HAP-1 (cell line): ENCODE measurements at regions not wholly inside any gene's neighbourhood (a gene's known extent, or its start where the extent isn't known, plus 50 kb on each side); places are given as distances from the start of the nearest gene placed in this dataset.

Source experiments
- DNase-seq, 2 experiments: peaks; one replicate each; pipeline ENCODE4 v3.0.0-alpha.2; 2016 to 2020; ENCODE audit warnings: low spot score in 2 of 2
- H3K27me3 ChIP-seq: fragments of 250-450 bp; sonication (Bioruptor Pico); 2 replicates; pipeline ENCODE4 v1.5.1; 2020; ENCODE audit warnings: low read depth, mild to moderate bottlenecking, moderate library complexity
- H3K36me3 ChIP-seq: fragments of 250-450 bp; sonication (Bioruptor Pico); replicated peaks from 2 replicates; pipeline ENCODE4 v1.5.1; 2020; ENCODE audit warnings: mild to moderate bottlenecking
- H3K4me1 ChIP-seq: fragments of 250-450 bp; sonication (Bioruptor Pico); 2 replicates; pipeline ENCODE4 v1.5.1; 2020; ENCODE audit warnings: mild to moderate bottlenecking
- H3K4me3 ChIP-seq: fragments of 250-450 bp; sonication (Bioruptor Pico); 2 replicates; pipeline ENCODE4 v1.5.1; 2020; ENCODE audit warnings: mild to moderate bottlenecking, moderate library complexity
- H3K9me3 ChIP-seq: fragments of 250-450 bp; sonication (Bioruptor Pico); 2 replicates; pipeline ENCODE4 v1.5.1; 2020; ENCODE audit warnings: mild to moderate bottlenecking, moderate library complexity
- in situ Hi-C: fragments of 300-500 bp; cut with MboI; formaldehyde crosslinking; loops from 3 replicates; pipeline ENCODE4 v1.14.3; 2020; ENCODE audit warnings: low sequenced_read_pairs, inconsistent platforms, mixed read lengths

- no peak for DNase-seq
- in situ Hi-C loops: no loop called here
- Histone ChIP-seq H3K4me1 (no peaks in the 10 kb centered on the region), H3K4me3 (no peak overlapping the region), H3K36me3 (no peaks in the 10 kb centered on the region), H3K9me3 (no peaks in the 10 kb centered on the region; the same call in 1 of the 2 replicates), H3K27me3 (no peaks in the 10 kb centered on the region)
These were observed 145.6 kb downstream of the NDUFA10 start for GRCh38 chr2:239879423-239880084.

- Histone ChIP-seq H3K36me3 (no peaks in the 10 kb centered on the region), H3K27me3 (no peaks in the 10 kb centered on the region), H3K4me1 (no peaks in the 10 kb centered on the region), H3K9me3 (no peaks in the 10 kb centered on the region), H3K4me3 (no peak overlapping the region)
- in situ Hi-C loops: no loop called here
- DNase-seq: no peak
These were observed 146.5 kb downstream of the NDUFA10 start for GRCh38 chr2:239878686-239879085.

DNA sequence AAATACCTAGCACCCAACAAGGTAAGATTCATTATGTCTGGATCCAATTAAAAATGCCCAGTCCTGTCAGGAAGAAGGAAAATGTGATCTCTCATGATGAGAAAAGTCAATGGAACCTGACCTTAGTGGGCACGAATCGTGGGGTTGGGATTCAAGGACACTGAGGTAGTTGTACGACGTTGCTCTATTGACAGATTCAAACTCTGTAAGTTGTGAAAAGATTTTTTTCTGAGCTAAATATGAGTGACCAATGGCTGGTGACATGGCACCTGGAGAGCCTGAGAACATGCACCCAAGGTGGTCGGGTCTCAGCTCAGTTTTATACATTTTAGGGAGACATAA, 148.2 kb downstream of the NDUFA10 start:
- in situ Hi-C loops: no loop called here
- Histone ChIP-seq H3K36me3 (no peaks in the 10 kb centered on the region), H3K27me3 (no peaks in the 10 kb centered on the region), H3K4me1 (no peaks in the 10 kb centered on the region), H3K4me3 (no peak overlapping the region), H3K9me3 (no peaks in the 10 kb centered on the region)
- DNase-seq: no peak

- no peaks in the 10 kb centered on the region for H3K36me3 ChIP-seq
- no peaks in the 10 kb centered on the region for H3K9me3 ChIP-seq
- no peaks in the 10 kb centered on the region for H3K27me3 ChIP-seq
- in situ Hi-C loops: no loop called here
- no peak for DNase-seq
- no peaks in the 10 kb centered on the region for H3K4me1 ChIP-seq
- H3K4me3 ChIP-seq: no peak overlapping the region
These were observed 148.7 kb downstream of the NDUFA10 start for GRCh38 chr2:239876271-239876947.

DNA sequence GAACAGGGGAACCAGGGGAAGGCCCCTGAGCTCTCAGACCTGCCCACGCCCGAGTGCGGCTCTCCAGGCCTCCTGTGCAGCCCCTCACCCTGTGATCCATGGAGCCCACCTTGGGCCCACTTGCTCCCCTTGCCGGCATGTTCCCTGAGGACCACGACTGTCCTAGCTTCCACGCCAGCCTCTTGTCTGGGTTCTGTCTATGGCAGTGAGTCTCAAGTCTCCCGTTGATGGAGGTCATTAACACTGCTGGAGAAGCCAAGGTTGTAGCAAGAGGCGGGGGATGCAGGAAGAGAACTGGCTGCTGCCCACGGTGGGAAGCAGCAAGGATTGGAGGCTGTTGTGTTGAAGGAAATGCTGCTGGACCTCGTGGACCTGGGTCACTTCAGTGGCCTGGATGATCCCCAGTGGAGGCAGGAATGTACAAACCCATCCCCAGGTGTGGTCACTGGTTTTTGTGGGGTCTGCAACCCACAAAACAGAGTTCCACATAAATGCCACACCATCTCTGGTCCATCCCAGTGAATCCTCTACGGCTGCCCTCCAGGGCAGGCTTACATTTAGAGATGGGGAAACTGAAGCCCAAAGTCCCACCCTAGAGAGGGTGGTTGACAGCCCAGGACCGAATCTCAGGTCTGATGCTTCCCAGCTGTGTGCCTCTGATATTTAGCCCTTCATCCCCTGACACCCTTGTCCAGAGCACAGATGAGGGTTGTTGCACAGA, 150.3 kb downstream of the NDUFA10 start:
- no peaks in the 10 kb centered on the region for H3K4me1 ChIP-seq
- H3K36me3 ChIP-seq: no peaks in the 10 kb centered on the region
- H3K27me3 ChIP-seq: no peaks in the 10 kb centered on the region
- DNase-seq: no peak
- H3K9me3 ChIP-seq: no peaks in the 10 kb centered on the region
- H3K4me3 ChIP-seq: no peak overlapping the region
- in situ Hi-C loops: no loop called here

DNA sequence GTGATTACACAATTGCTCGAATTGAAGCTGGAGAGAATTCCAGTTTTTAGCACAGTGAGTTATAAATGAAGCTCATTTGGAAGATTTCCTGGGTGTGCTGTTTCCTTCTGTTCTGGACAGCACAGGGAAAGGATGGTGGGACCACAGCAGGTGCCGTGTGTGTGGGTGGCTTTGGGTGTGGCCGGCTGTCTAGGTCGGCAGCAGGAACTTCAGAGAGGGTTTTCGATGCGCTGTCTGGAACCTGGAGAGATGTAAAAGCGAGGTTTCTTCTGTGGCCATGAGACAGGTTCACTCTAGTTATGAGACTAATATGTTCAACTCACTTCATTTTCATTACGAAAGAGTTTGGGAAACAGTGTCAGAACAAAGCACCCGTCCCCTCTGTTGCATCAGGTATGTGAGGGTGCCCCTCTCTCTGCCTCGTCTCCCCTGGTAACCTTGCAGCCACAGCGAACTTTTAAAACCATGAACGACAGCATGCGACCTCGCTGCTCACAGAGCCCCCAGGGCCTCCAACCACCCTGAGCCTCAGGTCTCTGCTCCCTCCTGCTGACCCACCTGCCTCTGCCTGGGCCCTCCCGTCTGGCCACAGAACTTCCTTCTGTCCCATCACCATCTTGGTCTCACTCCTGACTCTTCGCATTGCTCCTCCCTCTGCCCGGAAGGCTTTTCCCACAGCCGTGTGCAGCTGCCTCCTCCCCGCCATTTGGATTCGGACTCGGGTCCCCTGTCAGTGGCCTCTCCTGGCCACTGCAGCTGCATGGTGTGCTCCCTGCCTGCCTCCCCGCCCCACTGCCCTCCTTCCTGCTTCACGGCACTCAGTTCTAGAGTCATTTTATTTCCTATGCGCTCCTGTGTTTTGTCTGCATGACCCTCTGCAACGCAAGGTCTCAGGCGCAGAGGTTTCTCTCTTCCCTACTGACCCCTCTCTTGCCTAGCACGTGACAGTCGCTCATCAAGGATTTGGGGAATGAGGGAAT, 151.2 kb downstream of the NDUFA10 start:
- in situ Hi-C loops: no loop called here
- no peaks in the 10 kb centered on the region for H3K4me1 ChIP-seq
- H3K27me3 ChIP-seq: no peaks in the 10 kb centered on the region
- DNase-seq: no peak
- H3K9me3 ChIP-seq: no peaks in the 10 kb centered on the region
- H3K4me3 ChIP-seq: no peak overlapping the region
- no peaks in the 10 kb centered on the region for H3K36me3 ChIP-seq

- no peak overlapping the region for H3K4me3 ChIP-seq
- H3K36me3 ChIP-seq: no peaks in the 10 kb centered on the region
- no peaks in the 10 kb centered on the region for H3K27me3 ChIP-seq
- DNase-seq: no peak
- no peaks in the 10 kb centered on the region for H3K4me1 ChIP-seq
- H3K9me3 ChIP-seq: no peaks in the 10 kb centered on the region; the same call in 1 of the 2 replicates
- in situ Hi-C loops: no loop called here
These were observed 153.4 kb downstream of the NDUFA10 start for GRCh38 chr2:239871481-239872435.

- Histone ChIP-seq H3K4me1 (no peaks in the 10 kb centered on the region), H3K36me3 (no peaks in the 10 kb centered on the region), H3K4me3 (no peak overlapping the region), H3K27me3 (no peaks in the 10 kb centered on the region), H3K9me3 (no peaks in the 10 kb centered on the region; the same call in 1 of the 2 replicates)
- in situ Hi-C loops: no loop called here
- no peak for DNase-seq
These were observed 154.3 kb downstream of the NDUFA10 start for GRCh38 chr2:239870863-239871262.

DNA sequence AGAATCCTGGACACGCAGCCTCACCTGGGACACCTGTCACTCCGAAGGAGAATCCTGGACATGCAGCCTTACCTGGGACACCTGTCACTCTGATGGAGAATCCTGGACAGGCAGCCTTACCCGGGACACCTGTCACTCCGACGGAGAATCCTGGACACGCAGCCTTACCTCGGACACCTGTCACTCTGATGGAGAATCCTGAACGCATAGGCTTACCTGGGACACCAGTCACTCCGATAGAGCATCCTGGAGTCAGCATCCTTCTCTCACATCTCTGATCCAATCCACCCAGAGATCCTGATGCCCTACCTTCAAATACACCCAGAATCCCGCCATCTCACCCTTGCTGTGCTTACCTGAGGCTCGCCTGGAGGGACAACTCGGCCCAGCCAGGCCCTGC, 154.9 kb downstream of the NDUFA10 start:
- Histone ChIP-seq H3K27me3 (no peaks in the 10 kb centered on the region), H3K4me1 (no peaks in the 10 kb centered on the region), H3K9me3 (no peaks in the 10 kb centered on the region; the same call in 1 of the 2 replicates), H3K36me3 (no peaks in the 10 kb centered on the region), H3K4me3 (no peak overlapping the region)
- in situ Hi-C loops: no loop called here
- no peak for DNase-seq

DNA sequence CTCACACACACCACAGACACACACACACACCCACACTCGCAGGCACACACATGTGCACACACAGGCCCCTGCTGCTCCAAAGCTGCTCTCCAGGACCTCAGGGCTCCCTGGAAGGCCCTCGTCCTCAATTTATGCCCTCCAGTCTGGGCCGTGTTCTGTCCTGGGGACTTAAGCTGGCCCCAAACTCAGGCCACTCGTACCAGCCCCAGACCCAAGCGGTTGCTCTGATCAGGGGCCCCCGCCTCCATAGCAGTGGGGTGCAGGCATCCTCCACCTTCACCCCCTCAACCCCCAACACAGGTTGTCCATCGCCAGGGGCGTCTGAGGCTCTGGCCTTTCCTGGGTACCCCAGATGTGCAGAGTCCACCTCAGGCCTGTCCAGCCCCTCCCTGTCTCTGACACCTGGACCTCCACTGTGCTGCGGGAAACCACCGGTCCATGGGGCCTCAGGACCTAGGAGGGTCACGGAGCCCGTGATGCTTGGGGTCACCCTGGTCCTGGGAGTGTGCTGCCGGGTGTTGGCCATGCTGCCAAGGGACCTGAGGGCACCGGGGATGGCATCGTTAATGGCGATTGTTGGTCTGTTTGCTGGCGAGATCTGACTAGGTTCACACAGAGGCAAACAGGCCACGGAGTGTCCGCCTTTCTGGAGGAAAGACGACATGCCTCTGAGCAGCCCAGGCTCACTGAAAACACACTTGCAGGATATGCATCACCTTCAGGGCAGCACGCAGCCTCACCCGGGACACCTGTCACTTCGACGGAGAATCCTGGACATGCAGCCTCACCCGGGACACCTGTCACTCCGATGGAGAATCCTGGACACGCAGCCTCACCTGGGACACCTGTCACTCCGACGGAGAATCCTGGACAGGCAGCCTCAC, 155.6 kb downstream of the NDUFA10 start:
- DNase-seq: no peak
- in situ Hi-C loops: no loop called here
- Histone ChIP-seq H3K36me3 (no peaks in the 10 kb centered on the region), H3K9me3 (no peaks in the 10 kb centered on the region; the same call in 1 of the 2 replicates), H3K4me3 (no peak overlapping the region), H3K27me3 (no peaks in the 10 kb centered on the region), H3K4me1 (no peaks in the 10 kb centered on the region)

GRCh38 chr2:239868556-239869181, 156.5 kb downstream of the NDUFA10 start:
- Histone ChIP-seq H3K4me3 (no peak overlapping the region), H3K4me1 (no peaks in the 10 kb centered on the region), H3K36me3 (no peaks in the 10 kb centered on the region), H3K27me3 (no peaks in the 10 kb centered on the region), H3K9me3 (no peaks in the 10 kb centered on the region; the same call in 1 of the 2 replicates)
- in situ Hi-C loops: no loop called here
- DNase-seq: no peak
